ENCODE measurements at regions not wholly inside any gene's neighbourhood (a gene's known extent, or its start where the extent isn't known, plus 50 kb on each side); places are given as distances from the start of the nearest gene placed in this dataset.

- H3K36me3 Mint-ChIP-seq (ENCODE audit: low read depth): peaks cover 3% of the 10 kb centered on the region
- no peak for TF ChIP-seq CTCF (IDR thresholded peaks at IDR 0.05)
Measured at GRCh38 chr2:12795851-12796250, 79.1 kb downstream of the TRIB2 start.

GRCh38 chr2:12796657-12797056 is 79.9 kb downstream of the TRIB2 start:
- intact Hi-C loops (cut with micrococcal nuclease): no loop called here
- H3K9me3 Mint-ChIP-seq: peaks cover 18% of the 10 kb centered on the region
- H3K27ac Mint-ChIP-seq: no peak overlapping the region
- ChIA-PET CTCF (interaction anchor here (1.1 kb wide), 1 partner anchor 210 kb away, joined by 4 read pairs; no protein-coding TSS in a partner anchor), POLR2A (no interaction called here)
- no peak for DNase-seq
- peaks cover 8% of the 10 kb centered on the region for H3K4me1 Mint-ChIP-seq (ENCODE audit: low read depth)
- TF ChIP-seq CTCF (IDR thresholded peaks at IDR 0.05): no peak
- peaks cover 7% of the 10 kb centered on the region for H3K36me3 Mint-ChIP-seq (ENCODE audit: low read depth)
- no peaks in the 10 kb centered on the region for H3K27me3 Mint-ChIP-seq
- no peak overlapping the region for H3K4me3 Mint-ChIP-seq
- no peak for ATAC-seq

More at GRCh38 chr2:12795851-12796250, 79.1 kb downstream of the TRIB2 start:
- intact Hi-C loops (cut with micrococcal nuclease): no loop called here
- Mint-ChIP-seq H3K4me3 (no peak overlapping the region), H3K27ac (no peak overlapping the region), H3K27me3 (no peaks in the 10 kb centered on the region), H3K9me3 (peaks cover 12% of the 10 kb centered on the region), H3K4me1 (ENCODE audit: low read depth) (peaks cover 8% of the 10 kb centered on the region)
- ChIA-PET POLR2A (interaction anchor here (0.6 kb wide), 1 partner anchor 1466 kb away, joined by 4 read pairs; no protein-coding TSS in a partner anchor), CTCF (no interaction called here)
- ATAC-seq (no peak), DNase-seq (no peak)

DNA sequence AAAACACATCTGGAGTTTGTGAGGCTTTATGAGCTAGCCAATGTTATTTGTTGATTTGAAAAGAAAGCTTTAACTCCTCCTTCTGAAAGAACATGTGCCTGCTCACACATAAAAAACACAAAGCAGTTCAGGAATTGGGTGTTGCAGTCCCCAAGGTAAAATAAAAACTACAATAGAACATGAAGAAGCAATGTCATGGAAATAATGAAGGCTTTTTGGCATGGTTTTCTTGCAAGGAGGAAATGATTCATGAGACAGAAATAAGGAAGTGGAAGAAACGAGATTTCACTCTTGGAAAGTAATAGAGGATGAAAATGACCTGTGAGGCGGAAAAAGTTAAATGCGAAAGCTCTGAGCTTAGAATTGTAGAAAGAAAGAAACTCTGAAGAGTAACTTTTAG is 81.1 kb downstream of the TRIB2 start:
- intact Hi-C loops (cut with micrococcal nuclease): no loop called here

DNA sequence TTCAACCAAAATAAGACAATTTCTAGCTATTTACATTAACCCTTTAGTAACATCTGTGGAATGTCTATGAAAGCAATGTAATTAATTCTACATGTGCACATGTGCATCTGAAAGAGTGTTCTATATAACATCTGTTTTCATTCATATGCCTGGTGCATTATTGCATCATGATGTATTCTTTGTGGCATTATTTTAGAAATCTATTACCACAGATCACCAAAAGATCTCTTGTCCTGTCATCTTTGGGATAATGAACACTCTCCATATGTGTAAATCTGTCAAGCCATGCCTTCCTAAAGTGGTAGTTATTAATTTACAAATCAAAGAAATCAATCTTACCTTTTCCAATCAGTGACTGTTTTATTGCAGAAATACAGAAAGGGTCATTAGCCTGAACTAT is 86.9 kb downstream of the TRIB2 start:
- CTCF ChIA-PET: no interaction called here
- peaks cover 2% of the 10 kb centered on the region for H3K27me3 Mint-ChIP-seq

More for the DNA sequence above, 81.1 kb downstream of the TRIB2 start:
- H3K4me1 Mint-ChIP-seq (ENCODE audit: low read depth): peaks cover 8% of the 10 kb centered on the region
- H3K27ac Mint-ChIP-seq: no peak overlapping the region
- peaks cover 7% of the 10 kb centered on the region for H3K36me3 Mint-ChIP-seq (ENCODE audit: low read depth)
- ATAC-seq (no peak), DNase-seq (no peak)
- TF ChIP-seq CTCF (IDR thresholded peaks at IDR 0.05): no peak
- H3K9me3 Mint-ChIP-seq: peaks cover 28% of the 10 kb centered on the region
- ChIA-PET CTCF (interaction anchor here (1.0 to 1.1 kb wide), 2 partner anchors 10 to 209 kb away, joined by 3 to 4 read pairs; no protein-coding TSS in a partner anchor), POLR2A (no interaction called here)
- H3K27me3 Mint-ChIP-seq: no peaks in the 10 kb centered on the region
- H3K4me3 Mint-ChIP-seq: no peak overlapping the region

More for the DNA sequence above, 86.9 kb downstream of the TRIB2 start:
- Mint-ChIP-seq H3K4me3 (no peak overlapping the region), H3K36me3 (ENCODE audit: low read depth) (peaks cover 7% of the 10 kb centered on the region), H3K27ac (no peak overlapping the region), H3K9me3 (peaks cover 28% of the 10 kb centered on the region), H3K4me1 (ENCODE audit: low read depth) (peaks cover 2% of the 10 kb centered on the region)
- no peak for TF ChIP-seq CTCF (IDR thresholded peaks at IDR 0.05)
- DNase-seq: no peak
- POLR2A ChIA-PET: no interaction called here
- intact Hi-C loops (cut with micrococcal nuclease): no loop called here
- ATAC-seq: no peak

Measured in activated CD8-positive, alpha-beta T cell treated with anti-CD3 and anti-CD28 coated beads for 36 hours (primary cell).